HG03103 (cell line): ENCODE measurements at regions not wholly inside any gene's neighbourhood (a gene's known extent, or its start where the extent isn't known, plus 50 kb on each side); places are given as distances from the start of the nearest gene placed in this dataset.

Experiments
- ATAC-seq: cut with Tn5 transposase; IDR thresholded peaks from one replicate; pipeline ENCODE4 v1.9.1; 2021; ENCODE audit warnings: low read depth; ENCODE audit not compliant: unreplicated experiment

DNA sequence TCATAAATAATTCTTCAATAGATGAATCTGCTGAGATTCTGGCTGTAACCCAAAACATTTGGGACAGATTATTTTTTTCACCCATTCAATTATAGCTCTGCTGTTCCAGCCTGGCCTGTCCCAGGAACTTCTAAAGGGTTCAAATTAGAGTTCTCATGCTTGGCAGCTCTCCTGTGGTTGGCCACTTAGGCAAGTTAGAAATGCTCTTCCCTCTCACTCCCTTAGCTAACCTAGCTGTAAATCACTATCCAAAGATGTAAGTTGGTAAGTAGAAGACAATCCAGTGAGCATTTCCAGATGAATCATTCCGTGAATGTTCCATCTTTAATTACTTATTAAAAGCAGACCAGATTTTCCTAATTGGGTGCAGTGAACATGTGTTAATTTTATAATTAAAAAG, 760.4 kb upstream of the TBX3 start:
- no peak for ATAC-seq

DNA sequence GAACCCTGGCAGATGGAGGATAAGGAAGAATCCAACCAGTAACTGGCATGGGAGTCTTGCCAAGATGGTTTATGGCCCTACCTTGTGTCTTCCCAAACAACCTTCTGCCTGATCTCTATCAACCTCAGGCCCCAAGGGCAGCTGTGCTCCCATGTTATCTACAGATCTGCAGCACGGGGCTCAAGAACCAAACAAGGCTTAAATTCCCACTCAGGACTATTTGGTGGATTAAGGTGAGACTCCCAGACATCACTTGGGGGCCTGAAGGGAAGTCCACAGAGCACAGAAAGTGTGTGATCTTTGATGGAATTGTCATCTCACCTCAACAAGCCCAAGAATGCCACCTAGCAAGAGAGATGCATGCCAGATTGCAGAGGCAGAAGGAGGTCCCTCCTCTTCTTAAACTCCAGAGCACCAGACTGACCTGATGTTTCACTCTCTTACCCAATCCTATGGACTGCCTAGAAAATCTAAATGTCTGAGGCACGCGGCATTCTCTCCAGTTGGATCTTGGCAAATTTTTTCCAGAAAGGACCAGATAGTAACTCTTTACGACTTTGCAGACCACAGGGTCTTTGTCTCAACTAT, 759.5 kb upstream of the TBX3 start:
- ATAC-seq, result no peak

DNA sequence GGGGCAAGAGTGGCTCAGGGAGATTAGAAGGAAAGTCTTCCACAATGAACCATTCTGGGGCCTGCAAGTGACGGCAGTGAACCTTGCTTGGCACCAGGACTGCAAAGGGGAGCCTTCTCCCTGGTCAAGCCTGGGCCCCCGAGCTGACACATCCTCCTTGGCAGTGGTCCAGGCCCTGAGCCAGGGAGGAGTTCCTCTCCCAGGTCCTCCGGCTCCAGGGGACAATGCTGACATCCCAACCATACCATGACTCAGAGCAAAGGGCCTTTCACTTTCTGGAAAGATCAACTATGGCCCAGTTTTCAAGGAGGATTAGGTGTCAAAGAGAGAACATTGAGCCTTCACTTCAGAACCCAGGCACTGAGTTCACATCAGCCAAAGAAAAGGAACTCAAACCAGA, 756.5 kb upstream of the TBX3 start:
- ATAC-seq, result no peak

DNA sequence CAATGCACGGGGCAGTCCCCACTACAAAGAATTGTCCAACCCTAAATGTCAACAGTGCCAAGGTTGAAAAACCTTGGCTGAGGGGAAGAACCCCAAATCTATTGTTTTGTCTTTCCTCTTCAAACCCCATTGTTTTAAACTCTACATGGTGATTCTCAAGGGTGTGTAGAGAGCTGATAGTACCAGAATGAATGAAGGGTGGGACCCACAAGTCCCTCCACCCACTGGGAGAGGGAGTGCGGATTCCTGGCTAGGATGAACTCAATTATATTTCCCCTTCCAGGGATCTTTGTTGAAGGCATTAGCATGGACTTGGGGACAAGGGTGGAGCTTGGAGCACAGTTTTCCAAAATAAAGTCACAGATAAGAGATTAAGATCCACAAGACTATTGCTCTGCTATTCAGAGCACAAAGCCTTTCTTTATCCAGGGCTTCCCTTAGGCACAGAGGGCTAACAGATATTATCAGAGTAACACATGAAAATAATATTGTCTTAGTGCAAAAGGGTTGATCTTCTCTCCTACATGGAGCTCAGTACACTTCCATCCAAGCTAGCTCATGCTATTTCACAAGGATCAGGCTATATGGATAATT, 755.1 kb upstream of the TBX3 start:
- no peak for ATAC-seq

DNA sequence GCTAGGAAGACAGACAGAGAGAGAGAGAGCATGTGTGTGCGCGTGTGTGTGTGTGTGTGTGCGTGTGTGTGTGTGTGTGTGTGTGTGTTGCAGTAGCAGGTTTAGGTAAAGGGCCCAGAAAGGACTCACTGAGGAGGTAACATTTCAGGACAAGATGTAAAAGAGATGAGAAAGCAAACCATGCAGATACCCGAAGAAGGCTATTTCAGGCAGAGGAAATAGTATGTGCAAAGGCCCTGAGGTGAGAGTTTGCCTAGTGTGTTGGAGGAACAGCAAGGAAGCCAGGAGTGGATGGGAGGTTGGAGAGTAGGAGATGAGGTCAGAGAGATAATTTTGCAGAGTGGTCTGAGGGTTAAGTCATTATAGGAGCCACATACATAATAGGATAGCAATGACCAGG, 754.3 kb upstream of the TBX3 start:
- no peak for ATAC-seq

DNA sequence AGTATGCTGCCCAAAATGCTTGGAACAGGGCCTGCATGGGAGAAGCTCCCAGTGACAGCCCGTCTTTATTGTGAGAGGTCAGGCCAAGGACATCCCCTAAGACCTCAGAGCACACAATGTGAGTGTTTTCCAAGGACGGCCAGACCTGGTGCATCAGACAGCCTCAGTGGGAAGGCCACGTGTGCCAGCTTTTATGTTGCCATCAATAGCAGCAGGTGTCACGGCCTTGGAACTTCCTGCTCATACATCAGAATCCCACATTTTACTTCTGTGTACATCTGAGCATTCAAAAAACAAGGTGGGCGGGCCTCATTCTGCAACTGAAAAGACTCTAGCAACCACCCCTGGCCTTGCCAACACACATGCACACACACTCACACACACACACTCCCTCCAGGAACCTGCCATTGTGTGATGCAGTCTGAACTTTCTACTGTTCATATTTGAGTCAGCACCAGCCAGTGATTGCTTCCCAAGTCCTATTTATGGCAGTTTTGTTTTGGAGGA, 753.1 kb upstream of the TBX3 start:
- no peak for ATAC-seq

DNA sequence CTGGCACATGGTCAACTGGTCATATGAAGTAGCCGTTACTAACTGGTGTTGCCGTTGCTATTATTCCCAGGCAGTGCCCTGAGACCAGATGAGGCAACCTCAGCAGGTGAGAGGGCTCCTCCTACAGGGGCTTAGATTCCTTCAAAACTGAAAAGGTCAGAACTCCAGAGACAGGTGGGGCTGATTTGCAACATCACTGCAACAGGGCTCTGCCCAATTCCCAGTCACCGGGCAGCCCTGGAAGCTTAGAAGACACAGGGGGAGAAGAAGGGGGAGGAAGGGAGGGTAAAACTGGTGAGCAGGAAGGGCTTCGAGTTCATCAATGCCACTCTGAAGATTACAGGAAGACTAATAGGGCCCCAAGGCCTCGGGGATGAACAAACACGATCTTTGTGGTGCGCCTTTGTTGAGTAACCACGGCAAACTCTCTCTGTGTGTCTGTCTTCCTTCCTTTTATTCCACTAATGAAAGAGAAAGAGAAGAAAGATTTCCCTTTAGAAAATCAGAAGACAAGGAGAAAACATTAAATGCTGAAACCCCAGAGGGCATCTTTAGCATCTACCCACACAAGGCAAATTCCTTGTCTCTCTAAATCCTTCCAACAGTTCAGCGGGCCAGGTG, 749.1 kb upstream of the TBX3 start:
- no peak for ATAC-seq

DNA sequence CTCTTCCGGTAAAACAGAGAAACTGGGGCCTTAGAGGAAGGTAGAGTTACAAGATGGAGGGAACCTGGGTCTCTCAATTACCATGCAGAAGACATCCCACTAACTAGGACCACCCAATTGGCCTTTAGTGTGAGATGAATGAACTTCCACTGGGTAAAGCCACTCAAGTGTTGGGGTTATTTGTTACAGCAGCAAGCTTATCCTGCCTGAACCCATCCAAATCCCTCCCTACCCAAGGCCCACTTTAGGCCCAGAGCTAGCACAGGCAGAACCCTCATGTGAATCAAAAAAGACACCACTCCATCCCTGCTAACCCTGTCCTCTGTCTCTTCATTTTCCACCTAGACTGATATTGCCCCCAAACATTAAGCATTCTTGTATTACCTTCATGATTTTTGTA, 746.7 kb upstream of the TBX3 start:
- ATAC-seq, result no peak

DNA sequence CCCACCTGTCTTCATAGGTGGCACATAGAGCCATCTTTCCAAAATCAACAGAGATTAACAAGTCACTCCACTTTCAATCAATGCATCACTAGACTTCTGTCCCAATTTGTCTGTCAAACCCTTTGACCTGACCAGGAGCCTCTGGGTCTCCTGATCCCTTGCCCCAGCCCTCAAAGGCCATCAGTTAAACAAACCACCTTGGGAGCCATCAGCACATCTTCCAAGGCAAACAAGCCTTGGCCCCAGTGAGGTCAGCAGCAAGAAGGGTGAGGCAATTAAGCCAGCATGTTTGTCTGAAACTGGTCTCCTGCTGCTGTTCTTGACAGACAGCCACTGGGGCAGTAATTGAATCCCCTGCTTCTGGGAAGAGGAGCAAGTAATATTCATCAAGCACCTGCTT, 742.8 kb upstream of the TBX3 start:
- no peak for ATAC-seq

DNA sequence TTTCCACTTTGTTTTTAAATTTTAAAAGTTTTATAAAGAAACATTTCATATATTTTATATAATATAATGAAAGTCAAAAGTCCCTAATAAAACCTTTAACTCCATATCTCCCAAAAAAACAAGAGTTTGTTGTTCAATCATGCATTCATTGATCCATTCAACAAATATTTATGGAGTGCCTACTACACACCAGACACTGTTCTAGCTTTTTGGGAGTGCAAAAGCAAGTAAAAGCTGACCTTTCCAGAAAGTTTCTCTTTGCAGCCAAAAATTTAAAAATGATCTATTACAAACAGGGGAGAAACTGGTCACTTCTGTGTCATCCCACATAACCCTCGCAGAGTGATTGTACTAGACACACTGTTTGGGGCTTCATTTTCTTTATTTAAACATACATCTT, 740.0 kb upstream of the TBX3 start:
- no peak for ATAC-seq

DNA sequence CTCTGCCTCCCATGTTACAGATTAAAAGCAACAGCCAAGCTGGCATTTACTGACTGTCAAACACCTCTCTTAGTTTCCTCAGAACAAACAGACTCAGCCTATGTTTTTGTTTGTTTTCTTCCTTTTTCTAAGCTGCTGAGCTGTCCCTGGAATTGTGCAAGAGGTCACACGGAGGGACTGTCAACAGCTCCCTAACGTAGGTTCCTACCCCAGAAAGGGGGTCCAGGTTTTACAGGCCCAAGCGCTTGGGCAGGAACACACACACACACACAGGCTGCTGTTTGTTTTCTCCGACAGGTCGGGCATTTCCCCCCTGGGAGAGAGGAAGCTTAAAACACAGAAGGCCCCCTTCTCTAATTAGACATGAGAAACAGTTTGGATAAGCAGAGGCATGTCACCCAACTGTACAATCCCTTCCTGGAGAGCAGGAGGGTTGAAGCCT, 739.6 kb upstream of the TBX3 start:
- no peak for ATAC-seq

DNA sequence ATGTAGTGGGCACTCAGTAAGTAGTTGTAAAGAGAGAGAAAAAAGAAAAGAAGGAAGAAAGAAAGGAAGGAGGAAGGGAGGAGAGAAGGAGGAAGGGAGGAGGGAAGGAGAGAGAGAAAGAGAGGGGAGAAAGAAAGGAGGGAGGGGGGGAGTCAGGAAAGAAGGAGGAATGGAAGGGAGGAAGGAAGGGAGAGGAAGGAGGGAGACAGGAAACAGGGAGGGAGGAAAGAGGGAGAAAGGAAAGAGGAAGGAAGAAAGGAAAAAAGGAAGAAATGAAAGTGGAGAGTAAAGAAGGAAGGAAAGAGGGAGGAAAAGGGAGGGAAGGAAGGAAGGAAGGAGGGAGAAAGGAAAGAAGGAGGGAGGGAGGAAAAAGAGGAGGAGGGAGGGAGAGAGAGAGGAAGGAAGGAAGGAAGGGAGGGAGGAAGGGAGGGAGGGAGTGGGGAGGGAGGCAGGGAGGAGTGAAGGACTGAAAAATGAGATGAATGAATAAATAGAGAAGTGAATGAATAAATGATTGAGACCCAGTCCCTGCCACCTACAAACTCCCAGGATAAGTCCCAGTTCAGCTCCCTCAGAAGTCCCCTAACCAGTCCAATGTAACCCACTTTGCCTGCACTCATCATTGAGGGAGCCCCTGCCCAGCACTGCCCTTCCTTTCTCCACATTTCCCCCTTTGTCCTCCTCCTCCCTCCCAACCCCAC, 739.0 kb upstream of the TBX3 start:
- no peak for ATAC-seq

DNA sequence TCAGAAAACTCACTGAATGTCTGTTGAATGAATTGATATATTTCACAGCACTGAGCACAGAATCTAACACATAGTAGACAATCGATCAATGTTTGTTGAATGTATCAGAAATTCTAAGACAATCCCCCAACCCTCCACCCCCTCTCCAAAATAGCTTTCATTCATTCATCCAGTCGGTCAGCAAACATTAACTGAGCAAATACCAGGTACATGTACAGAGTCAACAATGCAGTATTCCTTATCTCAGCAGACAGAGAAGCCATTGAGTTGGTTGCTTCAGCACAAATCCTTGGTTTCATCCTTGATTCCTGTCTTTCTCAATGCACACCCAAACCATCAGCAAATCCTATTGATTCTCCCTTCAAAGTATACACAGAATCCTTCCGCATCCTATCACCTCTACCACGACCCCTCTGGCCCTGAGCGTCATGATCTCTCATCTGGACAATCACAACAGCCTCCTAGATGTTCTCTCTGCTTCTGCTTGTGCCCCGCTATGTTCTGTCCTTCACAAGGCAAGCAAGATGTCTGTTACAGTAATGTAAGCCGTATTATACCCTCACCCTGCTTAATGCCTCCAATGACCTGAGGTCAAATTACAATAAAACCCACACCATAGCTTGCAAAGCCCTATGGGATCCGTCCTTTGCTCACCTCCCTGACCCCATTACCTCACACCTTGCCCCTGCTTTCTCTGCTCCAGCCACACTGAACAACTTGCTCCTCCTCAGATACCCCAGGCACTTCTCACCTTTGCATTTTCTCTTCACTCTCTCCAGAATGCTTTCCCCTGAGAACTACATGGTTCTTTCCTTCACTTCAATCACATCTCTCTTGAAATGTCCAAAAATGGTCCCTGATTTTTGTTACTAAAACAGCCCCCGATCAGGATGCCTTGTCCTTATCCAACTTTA, 738.1 kb upstream of the TBX3 start:
- no peak for ATAC-seq

DNA sequence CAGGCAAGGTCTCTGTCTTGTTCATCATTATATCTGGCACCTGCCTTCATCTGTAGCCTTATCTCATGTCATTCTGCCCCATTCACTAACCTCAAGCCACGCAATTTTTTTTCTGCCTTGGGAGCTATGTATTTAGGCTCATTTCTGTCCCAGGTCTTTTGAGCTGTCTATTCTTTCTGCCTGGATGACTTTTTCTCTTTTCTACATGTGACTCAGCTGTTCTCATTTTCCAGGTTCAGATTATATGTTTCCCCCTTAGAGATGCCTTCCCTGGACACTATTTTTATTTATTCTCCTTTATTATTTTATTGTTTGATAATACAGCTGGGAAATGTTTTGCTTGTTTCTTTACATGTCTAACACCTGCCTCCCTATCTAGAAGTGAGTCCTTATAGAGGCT, 737.4 kb upstream of the TBX3 start:
- ATAC-seq, result no peak

DNA sequence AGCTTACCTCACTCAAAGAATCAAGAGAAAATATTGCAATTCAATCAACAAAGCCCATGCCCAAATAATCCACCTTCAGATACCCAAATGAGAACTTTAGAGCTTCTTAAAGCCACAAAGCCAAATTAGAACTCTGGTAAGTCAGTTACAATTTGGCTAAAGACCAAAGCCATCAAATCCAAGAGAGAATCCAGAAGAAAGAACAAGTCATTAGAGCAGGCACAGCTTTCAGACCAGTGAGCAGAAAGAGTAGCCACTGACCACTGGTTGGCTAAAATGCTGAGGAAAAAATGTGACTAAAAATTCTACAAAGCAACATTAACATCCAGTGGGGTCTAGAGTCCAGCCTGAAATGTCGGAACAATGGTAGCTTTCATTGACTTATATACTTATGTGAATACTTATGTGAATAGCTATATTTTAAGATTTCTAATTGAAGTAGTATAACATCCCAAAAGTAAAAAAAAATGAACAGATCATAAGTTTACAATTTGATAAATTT, 735.2 kb upstream of the TBX3 start:
- no peak for ATAC-seq

DNA sequence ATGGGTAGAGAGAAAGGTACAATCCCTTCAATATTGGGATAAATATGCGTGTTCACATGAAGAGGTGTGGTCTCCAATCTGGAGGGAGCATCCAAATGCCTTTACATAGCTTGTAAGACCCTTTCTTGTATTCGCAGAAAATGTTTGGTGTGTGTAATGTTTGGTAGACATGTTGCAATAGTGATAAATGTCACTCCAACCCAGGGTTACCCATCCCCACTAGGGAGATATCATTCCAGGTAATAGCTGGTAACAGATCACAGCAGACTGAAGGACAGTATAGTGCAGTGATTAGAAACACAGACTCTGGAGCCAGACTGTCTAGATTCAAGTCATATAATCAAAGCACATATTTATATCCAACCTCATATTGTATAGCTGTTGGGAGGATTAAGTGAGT, 733.6 kb upstream of the TBX3 start:
- no peak for ATAC-seq

DNA sequence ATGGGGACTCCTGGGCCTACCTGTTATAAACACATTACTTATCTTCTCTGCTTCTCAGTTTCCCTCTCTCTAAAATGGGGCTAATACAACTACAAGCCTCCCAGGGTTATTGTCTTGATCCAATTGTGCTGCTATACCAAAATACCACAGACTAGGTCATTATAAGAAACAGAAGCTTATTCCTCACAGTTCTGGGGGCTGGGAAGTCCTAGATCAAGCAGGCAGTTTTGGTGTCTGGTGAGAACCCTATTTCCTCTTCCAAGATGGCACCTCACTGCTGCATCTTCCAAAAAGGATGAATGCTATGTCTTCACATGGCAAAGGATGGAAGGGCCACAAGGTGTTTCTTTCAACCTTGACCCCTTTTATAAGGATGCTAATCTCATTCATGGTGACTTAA, 732.9 kb upstream of the TBX3 start:
- ATAC-seq, result no peak

DNA sequence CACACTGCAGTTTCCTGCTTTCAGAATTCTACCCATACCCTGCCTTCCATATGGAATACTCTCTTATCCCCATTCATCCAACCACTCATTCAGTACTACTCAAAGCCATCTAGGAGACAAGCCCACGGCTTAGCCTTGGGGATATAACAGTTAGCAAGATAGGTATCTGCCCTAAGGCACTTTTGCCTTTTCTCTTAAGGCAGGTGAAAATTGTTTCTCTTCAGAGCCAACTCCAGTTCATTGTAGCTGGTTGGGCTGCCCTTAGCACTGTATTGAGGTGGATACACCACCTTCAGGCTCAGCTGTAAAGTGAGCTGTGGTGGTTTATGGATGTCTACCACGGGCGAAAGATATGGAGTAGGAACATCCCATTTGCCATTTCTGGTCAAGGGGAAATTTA, 729.7 kb upstream of the TBX3 start:
- ATAC-seq, result no peak

DNA sequence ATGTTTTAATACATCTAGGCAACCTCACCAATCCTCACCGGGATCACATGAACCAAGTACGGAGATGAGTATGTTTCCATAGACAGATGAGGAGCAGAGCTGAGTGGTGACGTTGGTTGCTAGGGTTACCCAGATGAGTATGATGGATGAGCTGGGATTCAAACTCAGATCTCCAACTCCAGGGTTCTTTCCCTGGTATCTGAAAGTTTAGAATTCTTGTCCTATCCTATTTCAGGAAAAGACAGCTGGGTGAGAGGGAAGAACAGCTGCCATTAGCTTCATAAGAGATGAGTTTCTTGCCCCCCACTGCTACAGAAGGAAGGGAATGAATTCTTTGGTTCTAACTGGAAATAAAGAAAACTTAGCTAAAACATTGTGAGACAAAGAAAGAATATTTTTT, 728.9 kb upstream of the TBX3 start:
- ATAC-seq, result no peak

DNA sequence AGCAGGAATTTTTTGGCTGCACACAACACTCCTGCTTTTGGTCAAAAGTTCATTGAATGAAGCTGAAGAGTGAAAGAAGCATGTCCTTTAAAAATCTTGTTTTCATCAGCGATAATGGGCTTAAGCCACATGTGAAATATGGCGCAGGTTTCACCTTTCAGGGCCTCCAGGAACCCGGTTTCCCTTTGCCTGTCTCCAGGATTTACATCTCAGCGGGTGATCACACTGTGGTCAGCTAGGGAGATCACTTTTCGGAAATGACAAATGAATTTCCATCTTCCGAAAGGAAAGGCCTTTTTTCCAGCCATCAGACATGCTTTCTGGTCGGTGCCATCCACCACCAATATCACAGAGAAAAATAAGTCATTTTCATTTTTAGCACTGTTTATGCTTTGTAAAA, 727.1 kb upstream of the TBX3 start:
- ATAC-seq, result no peak
